Lung (tissue), 11 donors: ENCODE measurements at regions not wholly inside any gene's neighbourhood (a gene's known extent, or its start where the extent isn't known, plus 50 kb on each side); places are given as distances from the start of the nearest gene placed in this dataset.

Experiments
- ATAC-seq: fragments of 200-7000 bp; cut with Tn5 transposase; one replicate; pipeline ENCODE4 v1.9.1; 2020; ENCODE audit warnings: moderate number of reproducible peaks; ENCODE audit not compliant: insufficient read depth, low FRiP score
- DNase-seq, 3 donors: peaks; one replicate each; pipeline ENCODE4 v3.0.0-alpha.2; 2013 to 2017
- H3K27ac ChIP-seq, 2 donors: one replicate each; pipeline ENCODE4 v1.5.1; 2013; ENCODE audit warnings: mild to moderate bottlenecking in 2 of 2, moderate library complexity in 2 of 2, control low read depth in 1 of 2, inconsistent platforms in 1 of 2, low read depth in 1 of 2, low read length in 1 of 2
- H3K27me3 ChIP-seq, 3 donors: one replicate each; pipeline ENCODE4 v1.5.1; 2013; ENCODE audit warnings: low read length in 2 of 3; ENCODE audit not compliant: control insufficient read depth in 3 of 3, insufficient read depth in 3 of 3
- H3K36me3 ChIP-seq, 4 donors: one replicate each; pipeline ENCODE4 v1.5.1; 2013; ENCODE audit warnings: low read length in 4 of 4, mild to moderate bottlenecking in 1 of 4, moderate library complexity in 1 of 4; ENCODE audit not compliant: control insufficient read depth in 4 of 4, insufficient read depth in 4 of 4
- H3K4me1 ChIP-seq, 5 donors: one replicate each; pipeline ENCODE4 v1.5.1; 2013; ENCODE audit warnings: low read length in 5 of 5, mild to moderate bottlenecking in 2 of 5, moderate library complexity in 1 of 5; ENCODE audit not compliant: control insufficient read depth in 5 of 5, insufficient read depth in 5 of 5
- H3K4me3 ChIP-seq: one replicate; pipeline ENCODE4 v1.5.1; 2013; ENCODE audit warnings: mild to moderate bottlenecking, control low read depth, moderate library complexity
- H3K9ac ChIP-seq, 2 donors: one replicate each; pipeline ENCODE4 v1.5.1; 2013; ENCODE audit warnings: low read length in 2 of 2, control low read depth in 1 of 2; ENCODE audit not compliant: insufficient read depth in 1 of 2
- H3K9me3 ChIP-seq, 4 donors: one replicate each; pipeline ENCODE4 v1.5.1; 2013; ENCODE audit warnings: low read length in 3 of 4, mild to moderate bottlenecking in 1 of 4, moderate library complexity in 1 of 4; ENCODE audit not compliant: control insufficient read depth in 4 of 4, insufficient read depth in 3 of 4
- WGBS, 2 donors: extraction: QIAGEN DNeasy Blood & Tissue Kit; methylation state at CpG; one replicate each; pipeline ENCODE4 v1.1.7; 2013; 5-methylcytosine and 5-hydroxymethylcytosine counted together
- TF ChIP-seq, protein P1 (sequence below): IDR thresholded peaks from 2 replicates; pipeline ENCODE4 v1.5.1; 2012; ENCODE audit warnings: mild to moderate bottlenecking; ENCODE audit errors: control extremely low read depth, extremely low read depth
- donor health status: control.
- donor health status: control.
- donor health status: Bipolar disorder and iron deficiency.
- donor health status: healthy.
- donor health status: DM: yes; HTN: yes; CAD: no.

DNA sequence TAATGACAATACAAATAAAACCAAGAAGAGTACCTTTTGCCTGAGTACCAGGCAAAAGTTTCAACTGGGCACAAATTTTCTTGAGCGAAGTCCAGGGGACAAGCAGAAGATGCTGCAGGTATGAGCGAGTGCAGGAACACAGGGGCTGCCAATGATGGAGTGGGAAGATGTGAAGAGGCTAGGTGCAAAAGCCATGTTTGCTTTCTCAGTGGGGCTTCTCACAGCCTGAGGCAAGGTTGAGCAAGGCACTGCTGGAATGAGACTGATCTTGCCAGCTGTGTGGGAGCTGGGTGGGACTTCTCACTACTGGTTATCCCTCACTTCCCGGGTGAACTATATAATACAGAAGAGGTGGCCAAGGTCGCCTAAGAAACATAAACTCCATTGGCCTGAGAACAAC is 1200.7 kb downstream of the SLITRK1 start:
- Histone ChIP-seq H3K36me3 (no peaks in the 10 kb centered on the region), H3K9ac (no peak overlapping the region)
- 63 to 65% methylated on average over 4 of the region's 4 CpGs for WGBS, 2 donors

DNA sequence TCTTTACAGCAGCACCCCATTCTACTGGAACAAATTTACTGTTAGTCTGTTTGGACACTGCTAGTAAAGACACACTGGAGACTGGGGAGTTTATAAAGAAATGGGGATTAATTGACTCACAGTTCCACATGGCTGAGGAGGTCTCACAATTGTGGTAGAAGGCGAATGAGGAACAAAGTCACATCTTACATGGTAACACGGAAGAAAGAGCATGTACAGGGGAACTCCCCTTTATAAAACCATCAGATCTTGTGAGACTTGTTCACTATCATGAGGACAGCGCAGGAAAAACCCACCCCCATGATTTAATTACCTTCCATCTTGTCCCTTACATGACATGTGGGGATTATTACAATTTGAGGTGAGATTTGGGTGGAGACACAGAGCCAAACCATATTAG is 1204.2 kb downstream of the SLITRK1 start:
- H3K27me3 ChIP-seq, result no peaks in the 10 kb centered on the region
- TF ChIP-seq, protein P1, sequence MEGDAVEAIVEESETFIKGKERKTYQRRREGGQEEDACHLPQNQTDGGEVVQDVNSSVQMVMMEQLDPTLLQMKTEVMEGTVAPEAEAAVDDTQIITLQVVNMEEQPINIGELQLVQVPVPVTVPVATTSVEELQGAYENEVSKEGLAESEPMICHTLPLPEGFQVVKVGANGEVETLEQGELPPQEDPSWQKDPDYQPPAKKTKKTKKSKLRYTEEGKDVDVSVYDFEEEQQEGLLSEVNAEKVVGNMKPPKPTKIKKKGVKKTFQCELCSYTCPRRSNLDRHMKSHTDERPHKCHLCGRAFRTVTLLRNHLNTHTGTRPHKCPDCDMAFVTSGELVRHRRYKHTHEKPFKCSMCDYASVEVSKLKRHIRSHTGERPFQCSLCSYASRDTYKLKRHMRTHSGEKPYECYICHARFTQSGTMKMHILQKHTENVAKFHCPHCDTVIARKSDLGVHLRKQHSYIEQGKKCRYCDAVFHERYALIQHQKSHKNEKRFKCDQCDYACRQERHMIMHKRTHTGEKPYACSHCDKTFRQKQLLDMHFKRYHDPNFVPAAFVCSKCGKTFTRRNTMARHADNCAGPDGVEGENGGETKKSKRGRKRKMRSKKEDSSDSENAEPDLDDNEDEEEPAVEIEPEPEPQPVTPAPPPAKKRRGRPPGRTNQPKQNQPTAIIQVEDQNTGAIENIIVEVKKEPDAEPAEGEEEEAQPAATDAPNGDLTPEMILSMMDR, result no peak
- H3K9me3 ChIP-seq, result peaks cover 0 to 4% (median 0%) of the 10 kb centered on the region in 4 donors
- no peaks in the 10 kb centered on the region for H3K36me3 ChIP-seq
- DNase-seq (no peak), ATAC-seq (no peak)
- no peak overlapping the region for H3K9ac ChIP-seq
- H3K4me1 ChIP-seq, result no peaks in the 10 kb centered on the region
- no peak overlapping the region for H3K27ac ChIP-seq
- H3K4me3 ChIP-seq, result no peak overlapping the region
- 85 to 89% methylated on average over 3 of the region's 3 CpGs for WGBS, 2 donors

More for the DNA sequence above, 1200.7 kb downstream of the SLITRK1 start:
- Histone ChIP-seq H3K27ac (no peak overlapping the region), H3K9me3 (peaks cover 0 to 2% (median 0%) of the 10 kb centered on the region in 4 donors), H3K4me1 (no peaks in the 10 kb centered on the region), H3K4me3 (no peak overlapping the region), H3K27me3 (no peaks in the 10 kb centered on the region)
- DNase-seq (no peak), ATAC-seq (no peak)
- TF ChIP-seq, protein P1, result no peak

DNA sequence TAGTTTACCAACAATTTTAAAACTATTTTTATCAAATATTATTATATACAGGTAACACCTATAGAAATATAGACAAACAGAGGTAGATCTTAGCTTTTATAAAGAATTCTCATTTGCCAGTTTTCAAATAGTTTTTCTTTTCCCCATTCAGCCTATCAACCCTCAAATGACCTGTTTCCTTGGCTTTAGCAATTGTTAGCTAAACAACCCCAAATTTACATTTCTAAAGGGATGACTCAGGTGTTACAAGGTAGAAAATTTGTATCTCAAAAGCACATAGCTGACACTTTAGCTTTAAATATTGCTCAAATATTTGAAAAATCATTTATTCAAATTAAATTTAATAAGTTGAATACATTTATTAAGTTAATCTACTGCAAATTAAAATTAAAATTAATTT is 1207.2 kb downstream of the SLITRK1 start:
- ATAC-seq, result no peak
- H3K9ac ChIP-seq, result no peak overlapping the region
- H3K4me1 ChIP-seq, result no peaks in the 10 kb centered on the region
- peaks cover 0 to 4% (median 0%) of the 10 kb centered on the region in 4 donors for H3K9me3 ChIP-seq
- TF ChIP-seq, protein P1, result no peak
- H3K27ac ChIP-seq, result no peak overlapping the region
- DNase-seq, result no peak
- no peaks in the 10 kb centered on the region for H3K27me3 ChIP-seq
- H3K36me3 ChIP-seq, result no peaks in the 10 kb centered on the region
- H3K4me3 ChIP-seq, result no peak overlapping the region

DNA sequence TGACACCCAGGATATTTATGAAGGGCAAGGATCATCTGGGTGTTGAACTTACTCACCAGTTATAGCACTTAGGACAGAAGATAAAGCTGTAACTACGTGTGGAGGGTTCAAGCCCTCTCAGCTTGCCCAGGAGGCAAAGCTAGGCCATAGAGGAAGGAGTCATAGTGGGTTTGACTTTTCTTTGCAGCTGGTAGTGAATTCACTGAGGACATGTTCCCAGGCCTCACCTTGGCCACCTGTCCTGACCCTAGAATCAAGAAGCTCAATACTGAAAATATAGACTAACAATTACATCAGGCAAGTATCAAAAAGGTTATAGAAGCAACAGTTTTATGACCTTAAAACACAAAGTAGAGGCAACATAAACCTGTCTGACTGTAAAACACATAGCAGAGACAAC is 1207.7 kb downstream of the SLITRK1 start:
- H3K27me3 ChIP-seq, result no peaks in the 10 kb centered on the region
- H3K36me3 ChIP-seq, result no peaks in the 10 kb centered on the region
- TF ChIP-seq, protein P1, result no peak
- H3K4me1 ChIP-seq, result no peaks in the 10 kb centered on the region
- H3K9me3 ChIP-seq, result peaks cover 0 to 4% (median 0%) of the 10 kb centered on the region in 4 donors
- H3K9ac ChIP-seq, result no peak overlapping the region
- H3K27ac ChIP-seq, result no peak overlapping the region
- ATAC-seq, result no peak
- WGBS, 2 donors, result 44 to 79% methylated on average over 1 of the region's 1 CpG
- no peak for DNase-seq
- no peak overlapping the region for H3K4me3 ChIP-seq
